Body of pancreas (tissue), 4 donors: ENCODE measurements at regions not wholly inside any gene's neighbourhood (a gene's known extent, or its start where the extent isn't known, plus 50 kb on each side); places are given as distances from the start of the nearest gene placed in this dataset.

ENCODE experiments used
- ATAC-seq: fragments of 150-250 bp; one replicate; pipeline ENCODE4 v1.9.1; 2016
- DNase-seq, 4 donors: peaks; one replicate each; pipeline ENCODE4 v3.0.0-alpha.2; 2019
- H3K27ac ChIP-seq, 4 donors: fragments of 200-600 bp; sonication (generic); 1 replicate in 3 of 4; 2 replicates in 1 of 4; pipeline versions ENCODE4 v1.5.1 to v1.6.1; 2016 to 2019; ENCODE audit warnings: mild to moderate bottlenecking in 1 of 4, mixed read lengths in 1 of 4, moderate library complexity in 1 of 4
- H3K27me3 ChIP-seq, 2 donors: fragments of 200-600 bp; sonication (generic); one replicate each; pipeline ENCODE4 v1.6.0; 2016; ENCODE audit warnings: mild to moderate bottlenecking in 1 of 2
- H3K36me3 ChIP-seq, 2 donors: fragments of 200-600 bp; sonication (generic); replicated peaks in 1 of 2; 2 replicates each; pipeline ENCODE4 v1.5.1; 2016; ENCODE audit warnings: low read depth in 2 of 2; ENCODE audit not compliant: insufficient read depth in 1 of 2
- H3K4me1 ChIP-seq: fragments of 200-600 bp; sonication (generic); one replicate; pipeline ENCODE4 v1.6.0; 2016
- H3K4me3 ChIP-seq, 2 donors: fragments of 200-600 bp; sonication (generic); 1 replicate in 1 of 2; 2 replicates in 1 of 2; pipeline ENCODE4 v1.5.1; 2016 to 2019
- H3K9me3 ChIP-seq, 3 donors: fragments of 200-600 bp; sonication (generic); 1 replicate in 2 of 3; 2 replicates in 1 of 3; pipeline ENCODE4 v1.5.1; 2016
- CTCF ChIP-seq, 7 experiments: fragments of 450-650 bp in 4 of 7; fragments of 200-600 bp in 3 of 7; sonication (generic) in 3 of 7; IDR thresholded peaks; one replicate each; pipeline ENCODE4 v1.5.1; 2016 to 2019; ENCODE audit warnings: antibody characterized with exemption in 7 of 7
- POLR2A ChIP-seq, 3 donors: fragments of 450-650 bp; IDR thresholded peaks; one replicate each; pipeline ENCODE4 v1.6.1; 2016; ENCODE audit warnings: antibody characterized with exemption in 3 of 3, mild to moderate bottlenecking in 2 of 3
- WGBS, 2 donors: methylation state at CpG; one replicate each; pipeline ENCODE4 v1.1.5; 2017; 5-methylcytosine and 5-hydroxymethylcytosine counted together
- intact Hi-C: fragments of 100-400 bp; cut with DNase I; formaldehyde crosslinking; loops from one replicate; pipeline ENCODE4 v1.15.1; 2023

- Histone ChIP-seq H3K27me3 (no peaks in the 10 kb centered on the region), H3K4me1 (no peaks in the 10 kb centered on the region), H3K9me3 (no peaks in the 10 kb centered on the region), H3K4me3 (no peak overlapping the region), H3K27ac (no peak overlapping the region), H3K36me3 (no peaks in the 10 kb centered on the region)
- ATAC-seq (no peak), DNase-seq (no peak)
- intact Hi-C loops: no loop called here
- WGBS, 2 donors: 86 to 87% methylated on average over 14 of the region's 14 CpGs
- TF ChIP-seq POLR2A (IDR thresholded peaks at IDR 0.05) (no peak), CTCF (IDR thresholded peaks at IDR 0.05) (no peak)
Measured at GRCh38 chr11:15300341-15300740, 185.6 kb downstream of the INSC start.

- intact Hi-C loops: no loop called here
Measured at GRCh38 chr11:15307619-15308024, 192.9 kb downstream of the INSC start.

DNA sequence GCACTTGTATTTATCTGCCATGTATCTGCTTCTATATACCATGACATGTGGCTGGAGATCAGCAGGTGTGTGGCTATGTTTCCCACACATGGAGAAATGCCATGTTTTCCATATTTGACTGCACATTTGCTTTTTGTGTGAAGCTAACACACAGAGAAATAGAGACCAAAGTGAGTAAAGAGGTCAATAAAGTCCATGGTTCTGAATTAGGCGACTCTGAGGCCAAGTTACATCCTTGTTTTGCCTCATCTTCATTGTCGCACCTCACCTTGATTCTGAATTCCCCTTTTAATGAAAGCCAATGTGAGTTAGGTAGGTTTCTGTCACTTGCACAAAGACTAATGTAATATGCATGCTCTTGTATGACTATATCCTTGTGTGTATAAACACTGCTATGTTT is 194.1 kb downstream of the INSC start:
- H3K4me1 ChIP-seq: no peaks in the 10 kb centered on the region
- H3K4me3 ChIP-seq: no peak overlapping the region
- no peak for TF ChIP-seq POLR2A (IDR thresholded peaks at IDR 0.05)
- TF ChIP-seq CTCF (IDR thresholded peaks at IDR 0.05): no peak
- no peaks in the 10 kb centered on the region for H3K36me3 ChIP-seq
- no peaks in the 10 kb centered on the region for H3K27me3 ChIP-seq
- 72 to 77% methylated on average over 2 of the region's 2 CpGs for WGBS, 2 donors
- H3K27ac ChIP-seq: no peak overlapping the region
- no peak for ATAC-seq
- no peak for DNase-seq
- H3K9me3 ChIP-seq: no peaks in the 10 kb centered on the region
- intact Hi-C loops: no loop called here

More at GRCh38 chr11:15307619-15308024, 192.9 kb downstream of the INSC start:
- H3K9me3 ChIP-seq: no peaks in the 10 kb centered on the region
- WGBS, 2 donors: 33 to 40% methylated on average over 4 of the region's 4 CpGs
- H3K27ac ChIP-seq: no peak overlapping the region
- DNase-seq (no peak), ATAC-seq (no peak)
- no peaks in the 10 kb centered on the region for H3K27me3 ChIP-seq
- H3K4me1 ChIP-seq: no peaks in the 10 kb centered on the region
- TF ChIP-seq CTCF (IDR thresholded peaks at IDR 0.05) (no peak), POLR2A (IDR thresholded peaks at IDR 0.05) (no peak)
- no peaks in the 10 kb centered on the region for H3K36me3 ChIP-seq
- H3K4me3 ChIP-seq: no peak overlapping the region

GRCh38 chr11:15309296-15309695 is 194.6 kb downstream of the INSC start:
- H3K4me1 ChIP-seq: no peaks in the 10 kb centered on the region
- no peak for DNase-seq
- no peak overlapping the region for H3K4me3 ChIP-seq
- WGBS, 2 donors: 29 to 43% methylated on average over 1 of the region's 1 CpG
- no peak for TF ChIP-seq CTCF (IDR thresholded peaks at IDR 0.05)
- TF ChIP-seq POLR2A (IDR thresholded peaks at IDR 0.05): no peak
- H3K27me3 ChIP-seq: no peaks in the 10 kb centered on the region
- H3K27ac ChIP-seq: no peak overlapping the region
- H3K36me3 ChIP-seq: no peaks in the 10 kb centered on the region
- intact Hi-C loops: no loop called here
- no peak for ATAC-seq
- no peaks in the 10 kb centered on the region for H3K9me3 ChIP-seq

GRCh38 chr11:15313862-15314261 is 199.1 kb downstream of the INSC start:
- H3K36me3 ChIP-seq: no peaks in the 10 kb centered on the region
- H3K4me1 ChIP-seq: no peaks in the 10 kb centered on the region
- intact Hi-C loops: no loop called here
- no peak for TF ChIP-seq POLR2A (IDR thresholded peaks at IDR 0.05)
- TF ChIP-seq CTCF (IDR thresholded peaks at IDR 0.05): no peak
- WGBS, 2 donors: 35 to 36% methylated on average over 2 of the region's 2 CpGs
- H3K27ac ChIP-seq: no peak overlapping the region
- H3K27me3 ChIP-seq: no peaks in the 10 kb centered on the region
- no peaks in the 10 kb centered on the region for H3K9me3 ChIP-seq
- H3K4me3 ChIP-seq: no peak overlapping the region
- ATAC-seq (no peak), DNase-seq (no peak)
